Keratinocyte (primary cell): ENCODE measurements at regions not wholly inside any gene's neighbourhood (a gene's known extent, or its start where the extent isn't known, plus 50 kb on each side); places are given as distances from the start of the nearest gene placed in this dataset.

ENCODE experiments used
- DNase-seq: peaks from one replicate; pipeline ENCODE4 v3.0.0-alpha.2; 2011; ENCODE audit warnings: low read depth, missing footprints, low spot score
- FAIRE-seq: peaks from 2 replicates; lab custom pipeline; 2011; peaks lifted over from hg19 to GRCh38; lab: Jason Lieb, UNC
- H2AFZ ChIP-seq: 2 replicates; pipeline ENCODE4 v1.6.0; 2012; ENCODE audit warnings: low read length, control low read depth, inconsistent platforms; ENCODE audit not compliant: control insufficient read depth
- H3K27ac ChIP-seq: 2 replicates; pipeline ENCODE4 v1.5.1; 2011; ENCODE audit warnings: low read length; ENCODE audit not compliant: control insufficient read depth, insufficient read depth
- H3K27me3 ChIP-seq: 3 replicates; pipeline ENCODE4 v1.6.0; 2011; ENCODE audit warnings: low read length; ENCODE audit not compliant: control insufficient read depth, insufficient read depth; ENCODE audit errors: extremely low read depth
- H3K36me3 ChIP-seq, 2 experiments: 2 replicates in 1 of 2; 3 replicates in 1 of 2; pipeline ENCODE4 v1.5.1; 2011; ENCODE audit warnings: low read length in 2 of 2, mild to moderate bottlenecking in 1 of 2; ENCODE audit not compliant: control insufficient read depth in 2 of 2, insufficient read depth in 2 of 2; ENCODE audit errors: extremely low read depth in 1 of 2
- H3K4me1 ChIP-seq: 3 replicates; pipeline ENCODE4 v1.5.1; 2011; ENCODE audit warnings: low read length; ENCODE audit not compliant: control insufficient read depth, insufficient read depth; ENCODE audit errors: extremely low read depth
- H3K4me2 ChIP-seq: 3 replicates; pipeline ENCODE4 v1.6.0; 2011; ENCODE audit warnings: low read depth, low read length; ENCODE audit not compliant: control insufficient read depth, insufficient read depth; ENCODE audit errors: extremely low read depth
- H3K4me3 ChIP-seq, 3 experiments: fragments of 200-600 bp in 1 of 3; sonication (generic) in 1 of 3; 2 replicates in 2 of 3; 3 replicates in 1 of 3; pipeline ENCODE4 v1.5.1; 2011 to 2016; ENCODE audit warnings: low read length in 3 of 3, mild to moderate bottlenecking in 3 of 3, control low read depth in 2 of 3, inconsistent platforms in 1 of 3, low read depth in 1 of 3, mixed read lengths in 1 of 3, mixed run types in 1 of 3, moderate library complexity in 1 of 3; ENCODE audit not compliant: control insufficient read depth in 2 of 3, insufficient read depth in 2 of 3; ENCODE audit errors: extremely low read depth in 1 of 3
- H3K79me2 ChIP-seq: 2 replicates; pipeline ENCODE4 v1.6.0; 2012; ENCODE audit warnings: low read length; ENCODE audit not compliant: control insufficient read depth, insufficient read depth
- H3K9ac ChIP-seq: 3 replicates; pipeline ENCODE4 v1.6.0; 2011; ENCODE audit warnings: low read length; ENCODE audit not compliant: control insufficient read depth, insufficient read depth; ENCODE audit errors: extremely low read depth
- H3K9me1 ChIP-seq: 3 replicates; pipeline ENCODE4 v1.6.0; 2011; ENCODE audit warnings: low read length; ENCODE audit not compliant: control insufficient read depth, insufficient read depth; ENCODE audit errors: extremely low read depth
- H3K9me3 ChIP-seq: 2 replicates; pipeline ENCODE4 v1.5.1; 2012; ENCODE audit warnings: low read depth, low read length; ENCODE audit not compliant: control insufficient read depth
- H4K20me1 ChIP-seq: 3 replicates; pipeline ENCODE4 v1.6.0; 2011; ENCODE audit warnings: low read length; ENCODE audit not compliant: control insufficient read depth, insufficient read depth; ENCODE audit errors: extremely low read depth
- CTCF ChIP-seq, 3 experiments: IDR thresholded peaks in 1 of 3; conservative IDR thresholded peaks in 1 of 3; optimal IDR thresholded peaks in 1 of 3; 2 replicates in 2 of 3; 3 replicates in 1 of 3; pipeline versions ENCODE3 to v1.5.1; 2011; ENCODE audit warnings: low read length in 3 of 3, mild to moderate bottlenecking in 3 of 3, moderate library complexity in 2 of 3, control low read depth in 1 of 3, inconsistent platforms in 1 of 3; ENCODE audit not compliant: insufficient read depth in 2 of 3; ENCODE audit errors: extremely low read depth in 1 of 3
- EZH2 ChIP-seq: IDR thresholded peaks from one replicate; pipeline ENCODE4 v1.6.1; 2012; ENCODE audit warnings: inconsistent platforms, mild to moderate bottlenecking, low read length, moderate library complexity
- dilution Hi-C: fragments of 300-500 bp; cut with MboI; formaldehyde crosslinking; loops from one replicate; pipeline ENCODE4 v1.7.0; 2020; ENCODE audit warnings: low sequenced_read_pairs; ENCODE audit not compliant: extremely low pct_ligation_motif_present

GRCh38 chr5:91898898-91899297 lies 515.8 kb upstream of the ARRDC3 start:
- no peaks in the 10 kb centered on the region for H3K27me3 ChIP-seq
- no peaks in the 10 kb centered on the region for H3K36me3 ChIP-seq
- TF ChIP-seq EZH2 (no peak), CTCF (optimal IDR thresholded peaks at IDR 0.05 in 1 of 3, IDR thresholded peaks at IDR 0.05 in 1 of 3, conservative IDR thresholded peaks at IDR 0.05 in 1 of 3; ENCODE audit: extremely low read depth in 1 of 3, insufficient read depth in 2 of 3, low read length in 3 of 3) (no peak)
- no peaks in the 10 kb centered on the region for H4K20me1 ChIP-seq
- no peaks in the 10 kb centered on the region for H3K79me2 ChIP-seq
- no peaks in the 10 kb centered on the region for H3K9me1 ChIP-seq
- FAIRE-seq: no peak
- H3K9ac ChIP-seq: no peak overlapping the region
- no peak for DNase-seq
- no peak overlapping the region for H3K27ac ChIP-seq
- H3K4me2 ChIP-seq: no peak overlapping the region
- H2AFZ ChIP-seq: no peak overlapping the region
- dilution Hi-C loops: no loop called here
- no peaks in the 10 kb centered on the region for H3K9me3 ChIP-seq
- H3K4me1 ChIP-seq: no peaks in the 10 kb centered on the region
- no peak overlapping the region for H3K4me3 ChIP-seq

DNA sequence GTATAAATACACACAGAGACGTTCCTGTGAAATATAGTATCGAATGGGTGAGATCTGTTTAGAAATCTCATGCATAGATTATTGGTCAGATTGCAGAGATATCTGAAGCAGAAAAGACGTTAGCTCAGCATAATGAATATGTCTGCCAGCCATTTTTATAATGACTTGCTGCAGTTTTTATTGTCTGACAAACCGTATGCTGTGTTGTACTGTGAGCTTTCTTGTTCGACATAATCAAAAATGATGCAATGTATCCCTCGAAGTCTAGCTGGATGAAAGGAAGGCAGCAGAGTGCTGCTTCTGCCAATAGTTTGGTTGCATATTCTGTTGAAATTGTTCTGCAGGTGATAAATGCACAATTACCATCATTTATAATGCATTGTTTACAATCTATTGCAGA lies 514.9 kb upstream of the ARRDC3 start:
- Histone ChIP-seq H3K27ac (no peak overlapping the region), H3K9ac (no peak overlapping the region), H2AFZ (no peak overlapping the region), H3K9me1 (no peaks in the 10 kb centered on the region), H3K4me2 (no peak overlapping the region), H3K9me3 (no peaks in the 10 kb centered on the region), H3K27me3 (no peaks in the 10 kb centered on the region), H4K20me1 (no peaks in the 10 kb centered on the region), H3K4me1 (no peaks in the 10 kb centered on the region), H3K79me2 (no peaks in the 10 kb centered on the region), H3K36me3 (no peaks in the 10 kb centered on the region), H3K4me3 (no peak overlapping the region)
- no peak for DNase-seq
- FAIRE-seq: no peak
- dilution Hi-C loops: no loop called here
- no peak for TF ChIP-seq EZH2
- no peak for TF ChIP-seq CTCF (optimal IDR thresholded peaks at IDR 0.05 in 1 of 3, IDR thresholded peaks at IDR 0.05 in 1 of 3, conservative IDR thresholded peaks at IDR 0.05 in 1 of 3; ENCODE audit: extremely low read depth in 1 of 3, insufficient read depth in 2 of 3, low read length in 3 of 3)
